DMS 273 treated with DMSO at 0.1 percent for 48 hours (cell line): ENCODE measurements at regions not wholly inside any gene's neighbourhood (a gene's known extent, or its start where the extent isn't known, plus 50 kb on each side); places are given as distances from the start of the nearest gene placed in this dataset.
"Not testable (repeated sequence)": the region's sequence is repeated elsewhere in the genome, so short reads cannot be mapped to it uniquely, and the experiment has no call there.

Experiments
- DNase-seq: peaks from one replicate; lab custom pipeline; 2025; lab: John Stamatoyannopoulos, UW

GRCh38 chr14:71783088-71783487 is 149.1 kb upstream of the RGS6 start:
- DNase-seq = no peak

GRCh38 chr14:71783786-71784185 is 148.4 kb upstream of the RGS6 start:
- DNase-seq = no peak

DNA sequence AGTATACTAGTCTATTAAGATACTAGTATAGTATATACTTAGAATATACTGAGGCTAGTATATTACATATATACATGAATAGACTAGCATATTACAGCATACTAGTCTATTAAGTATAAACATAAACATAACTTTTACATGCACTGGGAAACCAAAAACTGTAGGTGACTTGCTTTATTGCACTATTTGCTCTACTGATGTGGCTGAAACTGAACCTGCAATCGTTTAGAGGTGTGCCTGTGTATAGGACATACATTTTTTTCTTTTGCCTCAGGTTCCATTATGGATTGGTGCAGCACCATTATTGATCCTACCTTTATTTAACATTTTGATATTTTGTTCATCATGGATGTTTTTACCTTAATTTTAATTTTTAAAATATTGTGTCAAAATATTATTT is 143.2 kb upstream of the RGS6 start:
- no peak for DNase-seq

DNA sequence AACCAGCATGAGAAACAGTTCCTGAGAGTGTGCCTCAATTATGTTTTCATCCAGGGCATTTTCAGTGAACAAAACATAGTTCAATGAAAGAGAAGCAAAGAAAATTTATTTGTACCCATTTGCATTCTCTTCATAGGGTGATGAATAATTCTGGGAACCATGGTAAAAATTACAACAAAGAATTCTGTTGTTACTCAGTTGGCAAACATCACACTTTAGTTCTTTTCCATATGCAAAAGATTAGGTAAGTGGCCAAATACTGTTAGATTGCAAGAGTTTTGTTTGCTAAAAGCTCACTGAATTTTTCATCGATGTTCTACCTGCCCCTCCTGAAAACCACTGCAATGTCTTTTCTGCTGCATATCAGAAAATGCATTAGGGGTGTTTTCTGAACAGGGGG is 132.4 kb upstream of the RGS6 start:
- DNase-seq = no peak

GRCh38 chr14:71800878-71801277 is 131.4 kb upstream of the RGS6 start:
- DNase-seq = no peak

GRCh38 chr14:71803539-71804260 is 128.5 kb upstream of the RGS6 start:
- no peak for DNase-seq

DNA sequence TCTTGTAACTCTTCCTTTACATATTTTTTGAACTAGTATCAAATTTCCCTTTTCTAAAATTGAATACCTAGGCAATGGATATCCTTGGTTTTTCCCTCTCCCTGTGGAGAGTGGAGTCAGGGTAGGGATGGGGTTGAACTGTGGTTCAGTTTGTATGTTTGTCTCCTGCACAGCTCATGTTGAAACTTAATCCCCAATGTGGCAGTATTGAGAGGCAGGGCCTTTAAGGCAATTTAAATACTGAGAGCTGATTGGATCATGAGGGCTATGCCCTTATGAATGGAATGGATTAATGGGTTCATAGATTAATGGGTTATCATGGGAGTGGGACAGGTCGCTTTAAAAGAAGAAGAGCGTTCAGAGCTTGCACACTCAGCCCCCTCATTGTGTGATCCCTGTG is 127.2 kb upstream of the RGS6 start:
- no peak for DNase-seq

DNA sequence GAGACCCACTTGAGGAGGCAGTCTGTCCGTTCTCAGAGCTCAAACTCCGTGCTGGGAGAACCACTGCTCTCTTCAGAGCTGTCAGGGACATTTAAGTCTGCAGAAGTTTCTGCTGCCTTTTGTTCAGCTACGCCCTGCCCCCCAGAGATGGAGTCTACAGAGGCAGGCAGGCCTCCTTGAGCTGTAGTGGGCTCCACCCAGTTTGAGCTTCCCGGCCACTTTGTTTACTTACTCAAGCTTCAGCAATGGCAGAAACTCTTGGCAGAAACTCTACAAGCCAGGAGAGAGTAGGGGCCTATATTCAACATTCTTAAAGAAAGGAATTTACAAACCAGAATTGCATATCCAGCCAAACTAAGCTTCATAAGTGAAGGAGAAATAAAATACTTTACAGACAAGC is 125.2 kb upstream of the RGS6 start:
- not testable (repeated sequence) for DNase-seq

DNA sequence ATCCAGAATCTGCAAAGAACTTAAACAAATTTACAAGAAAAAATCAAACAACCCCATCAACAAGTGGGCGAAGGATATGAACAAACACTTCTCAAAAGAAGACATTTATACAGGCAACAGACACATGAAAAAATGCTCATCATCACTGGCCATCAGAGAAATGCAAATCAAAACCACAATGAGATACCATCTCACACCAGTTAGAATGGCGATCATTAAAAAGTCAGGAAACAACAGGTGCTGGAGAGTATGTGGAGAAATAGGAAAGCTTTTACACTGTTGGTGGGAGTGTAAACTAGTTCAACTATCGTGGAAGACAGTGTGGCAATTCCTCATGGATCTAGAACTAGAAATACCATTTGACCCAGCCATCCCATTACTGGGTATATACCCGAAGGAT is 121.4 kb upstream of the RGS6 start:
- DNase-seq = not testable (repeated sequence)

- no peak for DNase-seq
Observed at GRCh38 chr14:71812693-71813092, 119.5 kb upstream of the RGS6 start.

DNA sequence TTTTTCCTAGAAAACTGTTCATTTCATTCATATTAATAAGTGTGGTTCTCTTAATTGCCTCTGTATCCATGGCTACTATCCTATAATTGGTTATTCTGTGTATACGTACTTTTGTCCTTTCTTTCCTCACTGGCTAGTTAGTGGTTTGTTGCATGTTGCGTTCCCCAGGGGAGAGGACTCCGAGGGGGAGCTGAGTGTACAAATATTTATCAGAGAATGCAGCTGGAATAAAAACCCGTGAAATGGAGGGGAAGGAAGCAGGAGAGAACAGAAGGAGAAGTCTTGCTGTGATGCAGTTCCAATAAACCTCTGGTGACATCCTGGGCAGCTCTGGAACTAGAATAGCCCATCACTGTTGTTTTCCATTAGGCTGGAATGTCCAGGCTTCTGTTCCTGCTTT is 117.1 kb upstream of the RGS6 start:
- no peak for DNase-seq

DNA sequence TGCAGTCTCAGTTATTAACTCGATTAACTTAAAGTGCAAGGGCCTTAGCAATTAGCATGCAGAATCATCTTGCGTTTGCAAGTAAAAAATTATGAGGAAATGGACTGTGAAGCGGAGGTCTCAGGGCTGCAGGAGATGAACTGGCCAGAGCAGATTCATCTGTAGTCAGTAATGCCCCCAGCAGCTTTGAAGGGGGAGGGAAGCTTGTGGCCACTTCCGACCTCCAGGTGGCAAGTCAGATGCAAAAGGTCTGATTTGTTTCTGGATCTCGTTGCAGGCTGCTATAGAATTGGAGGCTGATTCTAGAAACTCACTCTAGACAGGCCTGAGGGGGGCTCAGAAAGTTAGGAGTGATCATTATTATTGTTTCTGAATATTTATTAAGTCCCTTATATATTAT is 107.4 kb upstream of the RGS6 start:
- no peak for DNase-seq

DNA sequence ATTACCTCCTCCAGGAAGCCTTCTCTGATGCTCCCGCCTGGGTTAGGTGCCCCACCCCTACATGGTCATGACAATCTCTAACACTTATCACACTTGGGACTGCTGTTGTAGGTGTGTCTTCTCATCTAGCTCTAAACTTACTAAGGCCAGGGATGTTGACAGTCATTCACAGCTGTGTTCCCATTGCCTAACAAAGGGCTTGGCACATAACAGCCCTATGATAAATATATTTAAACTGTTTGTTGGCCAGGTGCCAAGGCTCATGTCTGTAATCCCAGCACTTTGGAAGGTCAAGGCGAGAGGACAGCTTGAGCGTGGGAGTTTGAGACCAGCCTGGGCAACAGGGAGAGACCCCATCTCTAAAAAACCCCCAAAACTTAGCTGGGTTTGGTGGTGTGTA is 98.8 kb upstream of the RGS6 start:
- DNase-seq = no peak

- no peak for DNase-seq
Observed at GRCh38 chr14:71834284-71835204, 97.7 kb upstream of the RGS6 start.

DNA sequence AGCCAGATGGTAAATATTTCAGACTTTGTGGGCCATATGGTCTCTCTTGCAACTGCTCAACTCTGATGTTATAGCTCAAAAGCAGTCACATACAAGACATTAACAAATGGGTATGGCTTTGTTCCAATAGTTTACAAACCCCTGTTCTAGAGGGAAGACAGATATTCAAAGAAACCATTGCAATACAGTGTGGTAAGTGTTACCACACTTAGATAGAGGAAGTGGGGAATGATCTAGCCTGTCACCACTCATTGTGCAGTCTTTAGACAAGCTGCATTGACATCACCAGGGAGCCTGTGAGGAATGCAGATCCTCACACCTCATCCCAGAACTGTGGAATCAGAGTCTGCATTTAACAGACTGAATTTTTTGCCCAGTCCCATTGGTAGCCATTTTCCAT is 80.0 kb upstream of the RGS6 start:
- peak; percentile 86 for DNase-seq

DNA sequence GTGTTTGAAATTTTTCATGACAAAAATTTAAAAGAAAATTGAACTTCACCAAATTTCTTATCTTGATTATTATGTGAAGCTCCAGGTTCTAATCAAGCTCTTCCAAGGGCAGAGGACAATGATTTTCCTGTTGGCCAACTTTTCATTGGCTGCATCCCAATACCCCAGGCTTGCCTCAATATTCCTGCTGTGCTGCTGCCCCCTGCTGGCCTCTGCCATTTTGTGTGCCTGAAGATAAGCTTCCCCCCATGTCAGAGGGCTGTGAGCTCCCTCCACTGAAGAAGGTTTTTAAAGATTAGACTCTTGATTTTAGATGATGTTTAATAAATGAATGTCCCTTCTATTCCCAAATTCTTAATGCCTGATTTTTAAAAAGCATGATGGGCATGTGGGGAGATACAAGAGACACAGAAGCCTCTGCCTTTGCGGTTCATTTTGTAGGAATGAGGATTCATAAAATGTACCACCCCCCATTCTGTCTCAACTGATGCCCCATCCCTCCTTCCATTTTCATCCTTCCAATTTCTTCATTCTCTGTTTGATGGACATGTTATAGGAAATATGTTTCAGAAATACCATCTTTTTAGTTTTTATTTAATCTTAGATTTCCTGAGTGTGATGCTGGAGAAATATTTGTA is 76.7 kb upstream of the RGS6 start:
- peak; percentile 52 for DNase-seq

- no peak for DNase-seq
Observed at GRCh38 chr14:71856199-71856919, 75.9 kb upstream of the RGS6 start.

- no peak for DNase-seq
Observed at GRCh38 chr14:71863049-71863448, 69.2 kb upstream of the RGS6 start.

- DNase-seq = no peak
Observed at GRCh38 chr14:71863766-71864165, 68.5 kb upstream of the RGS6 start.
